GM19467 (cell line): ENCODE measurements at regions not wholly inside any gene's neighbourhood (a gene's known extent, or its start where the extent isn't known, plus 50 kb on each side); places are given as distances from the start of the nearest gene placed in this dataset.
"Not testable (repeated sequence)": the region's sequence is repeated elsewhere in the genome, so short reads cannot be mapped to it uniquely, and the experiment has no call there.

Experiments
- ATAC-seq: cut with Tn5 transposase; IDR thresholded peaks from one replicate; pipeline ENCODE4 v1.9.1; 2021; ENCODE audit warnings: mild to moderate bottlenecking, moderate library complexity; ENCODE audit not compliant: unreplicated experiment

DNA sequence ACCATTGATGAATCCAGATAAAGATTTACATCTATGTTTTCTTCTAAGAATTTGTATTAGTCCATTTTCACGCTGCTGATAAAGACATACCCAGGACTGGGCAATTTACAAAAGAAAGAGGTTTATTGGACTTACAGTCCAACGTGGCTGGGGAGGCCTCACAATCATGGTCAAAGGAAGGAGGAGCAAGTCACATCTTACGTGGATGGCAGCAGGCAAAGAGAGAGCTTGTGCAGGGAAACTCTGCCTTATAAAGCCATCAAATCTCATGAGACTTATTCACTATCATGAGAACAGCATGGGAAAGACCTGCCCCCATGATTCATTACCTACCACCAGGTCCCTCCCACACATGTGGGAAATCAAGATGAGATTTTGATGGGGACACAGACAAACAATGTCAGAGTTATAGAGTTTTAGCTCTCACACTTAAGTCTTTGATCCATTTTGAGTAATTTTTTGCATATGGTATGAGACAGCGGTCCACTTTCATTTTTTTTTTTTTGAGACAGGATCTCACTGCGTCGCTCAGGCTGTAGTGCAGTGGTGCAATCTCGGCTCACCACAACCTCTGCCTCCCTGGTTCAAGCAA is 53.5 kb upstream of the JADE2 start:
- not testable (repeated sequence) for ATAC-seq

DNA sequence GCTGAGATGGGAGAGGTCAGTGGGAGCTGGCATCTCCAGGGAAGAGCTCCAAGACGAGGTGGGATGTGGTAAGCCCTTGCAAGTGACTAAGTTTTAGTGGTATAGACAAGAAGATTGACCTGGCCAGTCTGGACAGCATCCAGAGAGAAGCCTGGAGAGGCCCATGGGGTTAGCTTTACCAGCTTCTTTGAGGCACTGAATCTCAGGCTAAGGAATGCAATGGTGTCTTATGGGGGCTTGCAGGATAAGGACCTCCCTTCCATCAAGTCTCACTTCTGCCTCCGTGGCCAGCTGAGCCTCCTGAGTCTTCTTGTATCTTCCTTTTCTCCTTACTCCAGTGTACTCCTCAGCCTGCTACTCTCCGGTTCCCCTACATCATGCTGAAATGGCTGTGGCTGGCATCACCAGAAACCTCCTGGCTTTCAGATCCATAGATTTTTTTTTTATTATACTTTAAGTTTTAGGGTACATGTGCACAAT is 56.5 kb upstream of the JADE2 start:
- ATAC-seq, result no peak

DNA sequence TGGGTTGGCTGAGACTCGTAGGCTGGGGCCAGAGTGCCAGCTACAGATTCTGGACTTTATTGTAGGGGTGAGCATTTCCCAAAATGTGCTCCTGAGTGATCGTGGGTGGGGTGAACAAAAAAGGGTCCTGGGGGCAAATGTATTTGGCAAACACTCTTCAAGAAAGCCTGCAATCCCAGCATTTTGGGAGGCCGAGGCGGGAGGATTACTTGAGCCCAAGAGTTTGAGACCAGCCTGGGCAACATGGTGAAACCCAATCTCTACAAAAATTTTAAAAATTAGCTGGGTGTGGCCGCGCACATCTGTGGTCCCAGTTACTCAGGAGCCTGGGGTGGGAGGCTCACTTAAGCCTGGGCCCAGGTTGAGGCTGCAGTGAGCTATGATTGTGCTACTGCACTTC is 55.5 kb upstream of the CDKN2AIPNL start:
- ATAC-seq, result no peak

DNA sequence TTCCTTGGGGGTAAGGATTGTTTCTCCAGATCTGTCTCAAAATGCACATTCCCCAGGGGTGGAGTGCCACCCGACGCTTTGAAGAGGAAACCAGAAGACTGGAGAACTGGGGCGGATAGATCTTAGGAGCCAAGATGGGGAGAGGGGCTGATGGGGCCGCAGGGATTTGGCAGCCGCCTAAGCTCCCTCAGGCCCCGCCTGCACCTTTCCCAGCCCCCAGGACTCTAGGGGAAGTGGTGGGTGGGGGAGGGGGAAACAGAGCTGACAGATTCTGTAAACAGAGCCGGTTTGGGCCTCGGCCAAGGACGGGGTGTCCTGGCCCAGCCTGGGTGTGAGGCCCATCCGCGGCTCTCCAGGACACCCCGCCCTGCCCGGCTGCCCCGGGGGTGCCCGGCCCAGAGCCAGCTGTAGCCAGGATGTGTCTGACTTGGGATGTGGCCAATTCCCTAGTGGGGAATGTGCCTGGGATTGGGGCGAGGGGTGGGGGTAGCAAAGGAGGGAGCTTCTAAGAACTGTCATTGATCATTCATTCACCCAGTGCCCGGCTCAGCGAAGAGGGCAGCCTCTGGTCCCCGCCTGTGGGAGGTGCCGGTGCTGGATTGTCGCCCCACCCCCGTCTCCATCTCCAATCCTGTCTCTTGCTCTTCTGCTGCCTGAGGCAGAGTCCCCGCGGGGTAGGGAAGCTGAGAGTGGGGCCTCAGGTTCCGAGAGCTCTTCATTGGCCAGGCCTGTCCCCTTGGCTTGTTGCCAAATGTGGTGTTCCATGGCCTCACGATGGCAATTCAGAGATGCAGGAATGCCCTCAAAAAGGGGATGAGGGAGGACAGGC is 54.8 kb upstream of the CDKN2AIPNL start:
- ATAC-seq, result no peak

DNA sequence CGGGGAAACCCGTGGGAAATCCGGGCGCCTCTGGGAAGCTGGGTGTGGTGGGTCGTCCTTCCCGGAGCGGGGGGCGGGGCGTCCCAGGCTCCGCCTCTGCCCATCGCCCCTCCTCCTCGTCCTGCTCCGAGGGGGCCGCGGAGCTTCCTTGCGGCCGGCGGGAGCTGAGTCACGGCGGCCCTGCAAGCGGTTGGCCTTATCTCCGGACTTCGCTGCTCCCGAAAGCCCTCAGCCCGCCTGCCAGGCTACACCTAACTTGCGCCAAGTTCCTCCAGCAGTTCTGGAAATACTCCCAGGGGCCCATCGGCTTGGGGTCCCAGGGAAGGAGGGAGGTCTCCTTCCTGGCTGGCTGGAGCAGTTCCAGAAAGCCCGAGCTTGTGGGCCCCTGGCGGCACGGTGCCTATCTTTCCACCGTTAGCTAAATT is 54.1 kb upstream of the CDKN2AIPNL start:
- peak; percentile 70 for ATAC-seq

DNA sequence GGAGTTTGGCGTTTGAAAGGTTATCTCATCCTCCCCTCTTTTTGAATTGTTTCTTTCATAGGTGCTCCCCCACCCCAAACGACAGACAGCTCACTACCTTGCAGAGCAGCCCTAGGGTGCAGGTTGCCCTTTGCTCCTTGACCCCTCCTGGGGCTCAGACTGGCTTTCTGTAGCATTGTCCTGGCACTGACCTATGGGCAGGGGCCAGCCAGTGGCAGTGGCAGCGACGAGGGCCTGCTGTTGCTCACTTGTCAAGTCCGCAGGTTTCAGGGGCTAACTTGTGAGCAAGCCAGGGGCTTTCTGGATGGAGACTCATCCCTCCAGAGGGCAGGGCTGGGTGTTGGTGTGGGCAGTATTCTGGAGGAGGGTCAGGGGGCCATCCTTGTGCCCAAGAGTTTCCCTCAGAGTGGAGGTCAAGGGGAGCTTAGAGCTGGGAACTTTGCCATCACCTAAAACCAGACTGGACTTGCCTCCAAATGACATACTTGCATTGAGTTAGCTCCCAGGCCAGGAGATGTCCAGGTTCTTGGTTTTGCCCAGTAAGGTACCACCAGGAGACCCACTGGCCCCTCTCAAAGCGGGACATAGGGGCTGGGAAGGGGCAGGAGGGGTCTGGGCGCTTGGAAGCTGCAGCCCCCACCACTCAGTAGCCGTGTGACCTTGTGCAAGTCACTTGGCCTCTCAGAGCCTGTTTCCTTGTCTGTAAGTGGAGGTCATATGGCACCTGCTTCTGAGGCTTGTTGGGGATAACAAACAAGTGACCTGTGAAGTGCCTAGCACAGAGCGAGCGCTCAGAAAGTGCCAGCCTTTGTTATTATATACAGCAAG is 53.5 kb upstream of the CDKN2AIPNL start:
- ATAC-seq, result no peak

DNA sequence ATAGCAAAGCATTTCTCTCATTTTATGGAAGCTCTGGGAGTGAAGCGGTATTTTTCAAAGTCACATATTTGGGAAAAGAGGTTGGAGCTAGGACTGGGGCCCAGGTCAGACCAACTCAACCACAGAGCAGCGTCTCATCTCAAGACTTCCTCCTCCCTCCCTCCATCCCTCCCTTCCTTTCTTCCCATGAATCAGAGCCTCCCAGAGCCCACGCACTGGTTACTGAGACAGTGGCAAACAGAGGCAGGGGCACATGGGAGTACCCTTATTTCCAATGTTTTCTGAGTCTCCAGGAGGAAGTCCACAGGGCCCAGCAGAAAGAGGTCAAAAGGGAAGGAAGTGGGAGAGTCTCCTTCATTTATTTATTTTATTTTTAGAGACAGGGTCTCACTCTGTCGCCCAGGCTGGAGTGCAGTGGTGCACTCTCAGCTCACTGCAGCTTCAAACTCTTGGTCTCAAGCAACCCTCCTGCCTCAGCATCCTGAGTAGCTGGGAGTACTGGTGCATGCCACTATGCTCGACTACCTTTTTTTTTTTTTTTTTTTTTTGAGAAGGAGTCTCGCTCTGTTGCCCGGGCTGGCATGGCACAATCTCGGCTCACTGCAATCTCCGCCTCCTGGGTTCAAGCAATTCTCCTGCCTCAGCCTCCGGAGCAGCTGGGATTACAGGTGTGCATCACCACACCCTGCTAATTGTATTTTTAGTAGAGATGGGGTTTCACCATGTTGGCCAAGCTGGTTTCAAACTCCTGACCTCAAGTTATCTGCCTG is 52.5 kb upstream of the CDKN2AIPNL start:
- no peak for ATAC-seq

DNA sequence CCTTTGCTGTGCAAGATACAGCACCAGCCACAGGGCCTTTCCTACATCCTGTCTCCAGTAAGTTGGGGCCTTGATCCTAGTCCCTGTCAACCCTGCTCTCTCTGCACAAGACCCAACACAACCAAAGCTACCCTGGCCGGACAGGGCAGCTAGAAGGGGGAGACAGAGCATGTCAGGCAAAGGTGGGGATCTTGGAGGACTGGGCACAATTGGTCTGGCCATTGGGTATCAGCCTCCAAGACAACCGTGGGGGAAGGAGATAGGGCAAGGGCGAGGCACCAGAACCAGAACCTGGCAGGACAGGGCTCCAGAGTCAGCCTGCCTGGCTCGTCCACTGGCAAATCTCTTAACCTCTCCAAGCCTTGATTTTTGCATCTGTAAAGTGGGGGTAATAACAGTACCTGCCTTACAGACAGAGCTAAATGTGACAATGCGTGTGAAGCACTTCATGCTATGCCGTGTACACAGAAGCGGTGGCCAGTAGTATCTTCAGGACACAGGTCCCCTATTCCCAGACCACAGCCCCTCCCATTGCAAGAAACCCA is 51.6 kb upstream of the CDKN2AIPNL start:
- ATAC-seq, result no peak

DNA sequence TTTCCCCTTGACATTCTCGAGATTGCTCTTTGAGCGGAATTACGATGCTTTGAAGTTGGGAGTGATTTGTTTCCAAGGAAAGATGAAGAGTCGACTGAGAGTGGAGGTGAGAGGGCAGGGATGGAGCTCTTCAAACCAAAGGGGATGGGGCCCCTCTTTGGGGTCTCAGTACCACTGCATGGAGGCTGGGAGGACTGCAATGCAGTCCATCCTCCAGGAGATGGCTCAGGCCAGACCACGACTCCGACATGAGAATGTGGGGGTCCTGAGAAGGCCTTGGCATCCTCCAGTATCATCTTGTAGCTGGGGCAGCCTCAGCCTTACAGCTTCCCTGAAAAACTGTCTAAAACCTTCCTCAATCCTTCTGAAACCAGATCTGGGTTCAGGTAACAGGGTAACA is 51.1 kb upstream of the CDKN2AIPNL start:
- no peak for ATAC-seq

DNA sequence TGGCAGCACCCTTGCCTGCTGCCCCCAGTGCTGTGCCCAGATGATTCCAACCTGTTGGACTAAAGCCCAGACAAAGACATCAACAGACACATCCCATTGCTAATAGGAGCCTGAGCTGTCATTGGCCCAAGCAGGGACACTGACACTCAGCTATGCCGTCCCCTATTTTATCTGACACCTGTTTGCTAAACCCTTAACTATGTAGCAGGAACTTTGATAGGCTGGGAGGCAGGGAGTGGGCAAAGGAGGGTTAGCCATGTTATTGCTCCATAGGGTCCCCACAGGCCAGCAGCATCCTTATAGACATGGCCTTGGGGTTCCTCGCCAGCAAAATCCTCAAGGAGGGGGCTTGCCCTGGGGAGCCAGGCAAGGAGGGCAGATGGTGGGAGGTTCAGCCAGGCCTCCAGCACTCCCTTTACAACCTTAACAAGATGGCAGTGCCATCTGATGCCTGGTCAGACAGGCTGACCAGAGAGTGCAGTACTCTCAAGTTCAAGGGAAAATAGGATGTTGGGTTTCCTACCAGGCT is 50.4 kb upstream of the CDKN2AIPNL start:
- no peak for ATAC-seq
